ENCODE measurements at regions not wholly inside any gene's neighbourhood (a gene's known extent, or its start where the extent isn't known, plus 50 kb on each side); places are given as distances from the start of the nearest gene placed in this dataset.

- no peak for TF ChIP-seq CTCF (IDR thresholded peaks at IDR 0.05)
- TF ChIP-seq POLR2A (IDR thresholded peaks at IDR 0.05) = no peak
Observed at GRCh38 chr13:60662595-60662994, 265.6 kb downstream of the TDRD3 start.
